GM12864 (cell line): ENCODE measurements at regions not wholly inside any gene's neighbourhood (a gene's known extent, or its start where the extent isn't known, plus 50 kb on each side); places are given as distances from the start of the nearest gene placed in this dataset.

Source experiments
- DNase-seq: peaks from one replicate; pipeline ENCODE4 v3.0.0-alpha.2; 2011; ENCODE audit warnings: low read depth
- H3K4me3 ChIP-seq: 2 replicates; pipeline ENCODE4 v1.5.1; 2011; ENCODE audit warnings: mild to moderate bottlenecking, low read depth, low read length, control low read depth
- TF ChIP-seq, protein P1 (sequence below): IDR thresholded peaks from 2 replicates; pipeline ENCODE4 v1.5.1; 2011; ENCODE audit warnings: low read depth, mild to moderate bottlenecking, moderate library complexity, low read length, control low read depth, inconsistent platforms; ENCODE audit errors: missing control alignments

DNA sequence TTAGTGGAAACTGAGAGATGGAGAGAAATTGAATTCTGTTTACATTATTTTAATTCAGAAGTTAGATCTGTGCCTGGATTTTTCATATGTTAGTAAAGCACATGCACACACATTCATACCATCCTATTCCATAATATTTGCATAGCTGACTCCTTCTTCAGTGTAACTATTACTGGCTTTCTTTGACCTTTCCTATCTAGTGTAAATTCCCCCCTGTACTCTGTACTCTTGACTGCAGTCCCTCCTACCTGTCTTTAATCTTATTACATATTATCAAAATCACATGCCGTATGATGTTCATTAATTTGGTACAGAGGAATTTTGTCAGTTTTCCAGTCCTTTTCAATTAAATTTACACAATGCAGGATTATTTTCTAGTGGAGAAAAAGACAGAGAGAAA, 417.0 kb upstream of the SOX5 start:
- no peak for DNase-seq
- TF ChIP-seq, protein P1, sequence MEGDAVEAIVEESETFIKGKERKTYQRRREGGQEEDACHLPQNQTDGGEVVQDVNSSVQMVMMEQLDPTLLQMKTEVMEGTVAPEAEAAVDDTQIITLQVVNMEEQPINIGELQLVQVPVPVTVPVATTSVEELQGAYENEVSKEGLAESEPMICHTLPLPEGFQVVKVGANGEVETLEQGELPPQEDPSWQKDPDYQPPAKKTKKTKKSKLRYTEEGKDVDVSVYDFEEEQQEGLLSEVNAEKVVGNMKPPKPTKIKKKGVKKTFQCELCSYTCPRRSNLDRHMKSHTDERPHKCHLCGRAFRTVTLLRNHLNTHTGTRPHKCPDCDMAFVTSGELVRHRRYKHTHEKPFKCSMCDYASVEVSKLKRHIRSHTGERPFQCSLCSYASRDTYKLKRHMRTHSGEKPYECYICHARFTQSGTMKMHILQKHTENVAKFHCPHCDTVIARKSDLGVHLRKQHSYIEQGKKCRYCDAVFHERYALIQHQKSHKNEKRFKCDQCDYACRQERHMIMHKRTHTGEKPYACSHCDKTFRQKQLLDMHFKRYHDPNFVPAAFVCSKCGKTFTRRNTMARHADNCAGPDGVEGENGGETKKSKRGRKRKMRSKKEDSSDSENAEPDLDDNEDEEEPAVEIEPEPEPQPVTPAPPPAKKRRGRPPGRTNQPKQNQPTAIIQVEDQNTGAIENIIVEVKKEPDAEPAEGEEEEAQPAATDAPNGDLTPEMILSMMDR, result no peak
- H3K4me3 ChIP-seq, result no peak overlapping the region

DNA sequence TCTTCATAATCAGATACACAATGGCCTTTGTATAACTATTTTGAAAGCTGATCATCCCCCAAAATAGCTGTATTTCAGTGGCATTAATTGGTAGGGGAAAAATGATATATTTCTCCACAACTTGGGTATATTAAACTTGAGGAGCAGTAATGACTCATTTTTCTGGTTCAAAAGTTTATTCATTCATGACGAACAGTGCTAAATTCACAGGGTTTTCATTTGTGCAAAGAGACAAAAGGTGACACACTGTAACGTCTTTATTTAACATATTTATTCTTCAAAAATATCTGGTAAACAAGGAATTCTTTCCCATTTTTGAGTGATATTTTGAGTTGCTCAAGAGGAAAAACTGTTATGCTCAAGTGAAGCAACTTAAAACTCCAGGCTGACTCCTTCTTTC, 415.5 kb upstream of the SOX5 start:
- H3K4me3 ChIP-seq, result no peak overlapping the region
- DNase-seq, result no peak
- TF ChIP-seq, protein P1, result no peak

DNA sequence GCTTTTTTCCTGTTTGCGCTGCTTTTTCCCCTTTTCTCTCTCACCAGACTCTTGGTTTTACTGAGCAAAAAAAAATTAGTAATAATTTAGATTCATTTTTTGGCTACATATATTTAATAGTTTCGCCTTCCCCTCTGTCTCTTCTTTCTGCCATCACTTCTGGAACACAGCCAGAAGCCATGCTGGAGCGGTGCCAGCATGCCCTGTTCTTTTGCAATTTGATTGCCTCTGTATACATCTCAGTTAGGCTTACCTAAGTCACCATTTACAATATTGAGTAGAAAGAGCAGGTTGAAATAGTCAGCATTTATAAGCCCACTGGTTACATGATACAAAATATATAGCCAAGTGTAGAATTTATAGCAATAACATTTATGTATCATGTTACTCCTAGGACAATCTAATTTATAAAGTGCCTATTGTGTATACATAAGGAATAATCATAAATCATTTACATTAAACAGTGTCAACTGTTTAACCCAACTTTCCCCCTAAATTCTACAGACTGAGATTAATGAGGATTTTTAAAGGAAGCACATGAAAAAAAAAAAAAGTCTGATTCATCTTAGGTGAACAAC, 413.8 kb upstream of the SOX5 start:
- DNase-seq, result no peak
- no peak overlapping the region for H3K4me3 ChIP-seq
- TF ChIP-seq, protein P1, result no peak

DNA sequence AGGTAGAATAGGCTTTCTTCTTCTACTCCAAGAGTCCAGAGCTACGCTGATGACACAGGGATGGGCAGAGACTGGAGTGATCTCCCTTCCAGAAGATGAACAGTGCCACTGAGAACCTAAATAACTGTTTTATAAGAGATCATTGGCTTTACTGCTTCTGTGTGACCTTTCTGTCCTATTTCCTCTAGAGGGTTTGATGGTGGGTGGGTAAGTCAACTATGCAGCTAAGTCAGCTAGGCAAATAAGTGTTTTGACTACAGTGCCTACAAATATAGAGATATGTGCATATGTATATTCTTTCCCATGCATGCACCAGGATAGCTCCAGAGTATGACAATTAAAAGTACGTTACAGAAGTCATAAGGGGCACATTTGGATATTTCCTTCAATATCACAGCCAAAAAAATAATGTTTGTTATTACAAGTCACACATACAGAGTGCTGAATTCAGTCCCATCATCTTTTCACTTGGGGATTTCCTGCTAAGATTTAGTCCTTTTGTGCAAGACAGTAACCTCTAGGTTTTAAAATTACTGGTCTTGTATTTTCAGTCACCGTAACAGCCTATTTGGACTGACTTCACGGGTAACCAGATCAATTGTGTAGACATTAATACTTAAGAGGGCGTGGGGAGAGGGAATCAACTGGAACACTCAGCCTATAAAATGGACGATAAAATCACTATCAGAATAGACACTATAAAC, 412.6 kb upstream of the SOX5 start:
- DNase-seq, result no peak
- TF ChIP-seq, protein P1, result no peak

DNA sequence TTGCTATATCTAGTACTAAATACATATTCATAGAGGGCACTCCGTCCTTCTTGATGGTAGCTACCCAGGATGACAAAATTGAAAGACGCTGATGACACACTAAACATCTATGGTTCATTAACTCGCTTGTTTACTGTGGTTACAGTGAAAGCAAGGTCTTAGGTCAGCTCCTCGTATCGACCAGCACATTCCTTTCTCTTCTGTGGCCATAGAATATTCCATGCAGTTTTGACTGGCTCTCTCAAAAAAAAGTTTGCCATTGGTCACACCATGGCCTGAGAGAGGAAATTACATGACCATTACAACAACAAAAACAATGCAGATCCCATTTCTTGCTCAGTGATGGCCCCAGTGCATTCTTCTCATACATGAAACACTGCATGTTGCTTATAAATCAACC, 411.4 kb upstream of the SOX5 start:
- DNase-seq, result no peak
- TF ChIP-seq, protein P1, result no peak
- no peak overlapping the region for H3K4me3 ChIP-seq

More for the DNA sequence above, 412.6 kb upstream of the SOX5 start:
- H3K4me3 ChIP-seq, result no peak overlapping the region

DNA sequence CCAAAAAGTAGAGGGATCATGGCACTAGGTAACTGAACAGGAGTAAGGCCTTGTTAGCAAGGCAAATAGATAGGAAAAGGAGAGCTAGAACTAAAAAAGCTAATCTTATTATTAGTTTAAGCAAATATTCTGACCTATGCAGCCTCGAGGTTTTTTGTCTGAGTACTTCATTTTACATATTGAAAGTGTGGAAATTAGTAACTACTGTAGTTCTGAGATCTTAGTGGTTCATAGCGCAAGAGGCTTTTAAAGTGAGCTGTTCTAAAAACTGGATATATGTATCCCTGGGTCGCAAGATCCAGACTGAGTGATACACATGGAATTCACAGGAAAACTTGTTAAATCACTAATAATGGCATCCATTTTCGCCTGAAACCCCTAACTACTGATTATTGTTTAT, 411.0 kb upstream of the SOX5 start:
- H3K4me3 ChIP-seq, result no peak overlapping the region
- TF ChIP-seq, protein P1, result no peak
- no peak for DNase-seq

DNA sequence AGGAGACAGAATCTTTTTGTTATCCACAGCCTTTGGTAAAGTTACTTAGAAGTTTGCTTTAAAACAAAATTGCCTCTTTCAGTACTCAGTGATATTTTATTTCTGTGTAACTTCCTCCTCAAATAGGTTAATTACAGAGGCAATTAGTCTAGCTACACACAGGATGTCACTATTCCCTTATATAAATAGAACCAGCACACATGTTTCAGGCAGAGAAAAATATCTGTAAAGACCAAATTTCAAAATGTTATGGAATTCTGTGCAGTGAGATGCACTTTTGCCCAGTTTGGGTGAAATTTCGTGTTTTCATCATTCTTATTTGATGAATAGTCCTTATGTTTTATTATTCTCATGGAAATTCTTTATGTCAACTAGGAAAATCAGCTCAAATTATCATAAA, 410.6 kb upstream of the SOX5 start:
- DNase-seq, result no peak
- TF ChIP-seq, protein P1, result no peak
- H3K4me3 ChIP-seq, result no peak overlapping the region
